NOMO-1 treated with dmso at 0.1 percent for 144 hours (cell line): ENCODE measurements at regions not wholly inside any gene's neighbourhood (a gene's known extent, or its start where the extent isn't known, plus 50 kb on each side); places are given as distances from the start of the nearest gene placed in this dataset.
A peak's percentile ranks its signal among the peaks of the same experiment; 100 is the strongest.

Experiments used
- DNase-seq: peaks from one replicate; lab custom pipeline; 2025; ENCODE audit not compliant: unreplicated experiment; lab: John Stamatoyannopoulos, UW

- no peak for DNase-seq
Measured at GRCh38 chr5:24862117-24862516, 217.3 kb upstream of the CDH10 start.

GRCh38 chr5:24855485-24855884, 210.7 kb upstream of the CDH10 start:
- DNase-seq, result no peak

GRCh38 chr5:24854850-24855249, 210.1 kb upstream of the CDH10 start:
- DNase-seq, result no peak

GRCh38 chr5:24854350-24854749, 209.6 kb upstream of the CDH10 start:
- DNase-seq, result no peak

GRCh38 chr5:24850926-24851486, 206.2 kb upstream of the CDH10 start:
- no peak for DNase-seq

- no peak for DNase-seq
Measured at GRCh38 chr5:24849210-24849609, 204.4 kb upstream of the CDH10 start.

- no peak for DNase-seq
Measured at GRCh38 chr5:24831989-24832388, 187.2 kb upstream of the CDH10 start.

- no peak for DNase-seq
Measured at GRCh38 chr5:24823625-24824024, 178.8 kb upstream of the CDH10 start.

- DNase-seq, result no peak
Measured at GRCh38 chr5:24819841-24820240, 175.1 kb upstream of the CDH10 start.

GRCh38 chr5:24817966-24818365, 173.2 kb upstream of the CDH10 start:
- DNase-seq, result peak; percentile 93

- peak; percentile 51 for DNase-seq
Measured at GRCh38 chr5:24816206-24816605, 171.4 kb upstream of the CDH10 start.

- no peak for DNase-seq
Measured at GRCh38 chr5:24805230-24805629, 160.5 kb upstream of the CDH10 start.

- DNase-seq, result no peak
Measured at GRCh38 chr5:24804221-24804681, 159.5 kb upstream of the CDH10 start.

GRCh38 chr5:24791326-24791725, 146.5 kb upstream of the CDH10 start:
- DNase-seq, result no peak

GRCh38 chr5:24789611-24790351, 145.0 kb upstream of the CDH10 start:
- no peak for DNase-seq

- no peak for DNase-seq
Measured at GRCh38 chr5:24788829-24789514, 144.2 kb upstream of the CDH10 start.

- DNase-seq, result no peak
Measured at GRCh38 chr5:24786108-24786507, 141.3 kb upstream of the CDH10 start.

GRCh38 chr5:24783596-24783995, 138.8 kb upstream of the CDH10 start:
- no peak for DNase-seq

GRCh38 chr5:24777392-24777791, 132.6 kb upstream of the CDH10 start:
- DNase-seq, result no peak

- no peak for DNase-seq
Measured at GRCh38 chr5:24773261-24773660, 128.5 kb upstream of the CDH10 start.

GRCh38 chr5:24767086-24767485, 122.3 kb upstream of the CDH10 start:
- no peak for DNase-seq

GRCh38 chr5:24765219-24765618, 120.4 kb upstream of the CDH10 start:
- DNase-seq, result no peak
